ENCODE measurements at regions not wholly inside any gene's neighbourhood (a gene's known extent, or its start where the extent isn't known, plus 50 kb on each side); places are given as distances from the start of the nearest gene placed in this dataset.
A peak's percentile ranks its signal among the peaks of the same experiment; 100 is the strongest.
"Not testable (repeated sequence)": the region's sequence is repeated elsewhere in the genome, so short reads cannot be mapped to it uniquely, and the experiment has no call there.

DNA sequence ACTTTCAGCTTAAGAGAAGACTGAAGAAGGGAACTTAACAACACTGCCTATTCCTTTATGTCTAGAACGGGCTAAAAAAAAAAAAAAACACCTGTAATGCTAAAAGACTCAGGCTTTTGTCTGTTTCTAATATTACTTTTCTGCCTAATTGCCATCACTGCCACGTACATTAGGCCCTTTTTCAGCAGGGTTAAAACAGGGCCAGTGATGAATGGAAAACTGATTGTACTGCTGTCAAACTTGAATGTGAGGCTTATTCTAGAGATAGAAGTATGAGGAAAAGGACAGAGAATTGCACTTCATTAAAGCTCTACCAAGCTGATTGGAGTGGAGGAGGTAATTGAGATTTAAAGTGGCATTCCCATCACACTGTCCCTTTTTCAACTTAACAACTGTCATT is 535.8 kb downstream of the PRKD1 start:
- DNase-seq = no peak

DNA sequence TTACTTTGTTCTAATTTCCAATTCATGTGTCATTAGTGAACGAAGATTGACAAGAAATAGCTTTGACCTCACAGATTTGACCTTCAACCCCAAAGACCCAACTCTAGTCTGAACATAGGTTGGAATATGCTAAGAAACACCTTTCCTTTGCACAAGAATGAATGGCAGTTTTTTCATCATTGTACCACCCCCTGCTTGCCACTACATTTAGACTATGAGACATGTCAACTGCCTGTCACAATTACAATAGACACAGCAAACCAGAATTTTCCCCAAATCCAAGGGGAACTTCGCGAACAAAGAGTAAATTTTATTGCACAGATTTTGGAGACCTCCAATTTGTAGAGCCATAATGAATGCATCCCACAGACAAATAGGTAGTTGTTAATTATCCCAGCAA is 535.4 kb downstream of the PRKD1 start:
- DNase-seq = no peak

DNA sequence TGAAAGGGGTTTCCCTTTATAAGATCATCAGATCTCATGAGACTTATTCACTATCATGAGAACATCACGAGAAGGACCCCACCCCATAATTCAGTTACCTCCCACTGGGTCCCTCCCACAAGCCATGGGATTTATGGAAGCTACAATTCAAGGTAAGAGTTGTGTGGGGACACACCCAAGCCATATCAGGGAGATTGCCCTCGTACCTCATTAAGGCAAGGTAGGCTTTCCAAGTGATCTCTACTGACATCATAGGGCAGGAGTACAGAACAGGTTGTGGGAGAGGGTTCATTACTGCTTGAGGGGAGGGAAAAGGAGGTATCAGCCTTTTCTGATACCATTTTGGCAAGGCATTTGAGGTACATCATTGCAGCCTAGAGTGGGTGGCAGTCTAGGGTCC is 524.6 kb downstream of the PRKD1 start:
- no peak for DNase-seq

DNA sequence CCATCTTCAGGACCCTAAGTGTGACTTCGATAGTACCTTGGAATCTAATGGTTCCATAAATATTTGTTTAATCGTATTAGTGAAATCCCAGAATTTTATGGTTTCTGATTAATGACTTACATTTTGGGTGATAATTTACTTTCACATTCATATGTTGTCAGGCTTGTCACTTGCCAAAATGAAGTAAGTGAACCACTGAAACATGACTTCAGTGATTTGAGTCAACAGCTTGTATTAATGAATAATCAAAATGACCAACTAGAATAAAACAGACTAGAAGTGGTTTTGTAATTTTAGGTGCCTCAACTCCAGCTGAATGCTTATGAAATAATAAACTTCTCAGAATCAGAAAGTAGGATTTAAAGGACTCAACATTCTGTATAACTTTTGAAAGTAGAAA is 517.1 kb downstream of the PRKD1 start:
- no peak for DNase-seq

DNA sequence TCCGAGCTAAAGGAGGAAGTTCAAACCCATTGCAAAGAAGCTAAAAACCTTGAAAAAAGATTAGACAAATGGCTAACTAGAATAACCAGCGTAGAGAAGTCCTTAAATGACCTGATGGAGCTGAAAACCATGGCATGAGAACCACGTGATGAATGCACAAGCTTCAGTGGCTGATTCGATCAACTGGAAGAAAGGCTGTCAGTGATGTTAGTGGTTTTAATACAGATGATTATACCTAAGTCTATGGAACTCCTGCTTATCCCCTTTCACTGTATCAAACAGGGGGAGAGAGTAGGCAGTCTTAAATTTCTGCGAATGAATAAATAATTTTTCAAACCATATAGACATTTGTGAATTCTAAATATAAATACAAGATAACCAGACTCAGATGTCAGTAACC is 512.7 kb downstream of the PRKD1 start:
- DNase-seq = not testable (repeated sequence)

DNA sequence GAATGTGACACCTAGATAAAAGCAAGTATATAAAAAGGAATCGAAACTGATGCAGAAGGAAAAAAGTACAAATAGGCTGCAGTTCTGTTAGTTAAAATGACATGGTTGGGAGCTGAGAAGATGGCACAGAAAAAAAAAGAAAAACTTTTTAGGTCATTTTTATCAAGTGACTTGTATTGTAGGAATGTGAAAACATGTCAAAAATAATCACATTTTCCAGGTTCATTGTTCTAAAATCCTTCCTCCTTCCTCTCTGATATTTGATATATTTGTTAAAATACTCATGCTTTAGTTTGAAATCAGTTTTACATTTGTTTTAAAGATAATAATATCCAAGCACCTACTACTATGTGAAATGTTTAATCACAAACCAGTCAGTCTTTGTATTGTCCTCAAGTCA is 507.9 kb downstream of the PRKD1 start:
- no peak for DNase-seq

DNA sequence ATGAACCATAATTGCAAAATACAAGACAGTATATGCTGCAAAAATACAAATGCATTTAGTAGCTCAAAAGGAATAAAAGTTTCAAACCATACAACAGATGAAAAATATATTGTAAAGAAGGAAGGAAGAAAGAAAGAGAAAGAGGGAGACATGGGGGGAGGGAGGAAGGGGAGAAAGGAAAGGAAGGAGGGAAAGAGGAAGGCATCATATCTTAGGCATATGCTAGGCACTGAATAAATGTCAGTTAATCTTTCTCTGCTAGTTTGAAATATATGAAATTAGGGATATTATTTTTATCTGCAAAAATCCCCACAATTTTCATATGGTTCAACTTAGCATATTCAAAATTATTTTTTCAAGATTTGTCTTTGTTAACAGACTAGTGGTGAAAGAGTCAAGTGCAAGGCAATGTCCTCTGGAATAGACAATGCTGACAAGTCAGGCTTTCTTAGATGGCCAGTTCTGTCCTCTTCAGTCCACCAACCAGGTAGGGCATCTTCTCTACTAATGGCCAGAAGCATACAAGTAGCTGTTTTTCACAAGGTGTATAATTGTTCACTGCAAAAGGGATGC is 506.4 kb downstream of the PRKD1 start:
- no peak for DNase-seq

DNA sequence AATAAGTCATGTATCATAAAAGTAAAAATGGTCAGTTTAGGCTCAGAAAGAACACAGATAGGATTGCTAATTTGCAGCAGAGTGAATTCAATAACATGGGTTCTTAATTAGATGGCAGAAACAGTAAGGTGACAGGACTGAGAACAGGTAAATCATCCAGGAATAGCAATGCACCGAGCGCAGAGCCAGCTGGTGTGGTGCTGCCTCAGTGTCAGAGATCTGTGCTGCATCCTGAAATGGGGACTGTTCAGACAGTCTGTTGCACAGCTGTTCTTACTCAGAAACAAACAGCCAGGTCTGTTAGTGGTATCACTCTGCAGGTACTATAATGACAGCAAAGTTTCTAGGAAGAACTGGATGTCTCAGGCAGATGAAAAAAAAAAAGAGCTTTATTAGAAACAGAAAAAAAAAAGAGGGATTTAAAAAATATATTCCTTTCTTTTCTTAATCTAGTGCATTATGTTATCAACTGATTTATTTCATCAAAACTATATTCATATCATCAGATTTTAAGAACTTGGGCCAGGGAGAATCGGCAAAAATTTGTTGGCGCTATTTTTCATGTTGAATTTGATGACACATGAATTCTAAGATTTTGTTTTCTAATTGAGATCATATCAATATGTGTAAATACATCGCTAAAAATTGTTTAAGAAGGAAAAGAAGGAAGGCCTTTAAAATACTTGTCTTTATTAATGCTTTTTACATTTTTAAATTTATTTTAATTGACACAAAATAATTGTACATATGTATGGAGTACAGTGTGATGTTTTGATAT is 501.8 kb downstream of the PRKD1 start:
- no peak for DNase-seq

DNA sequence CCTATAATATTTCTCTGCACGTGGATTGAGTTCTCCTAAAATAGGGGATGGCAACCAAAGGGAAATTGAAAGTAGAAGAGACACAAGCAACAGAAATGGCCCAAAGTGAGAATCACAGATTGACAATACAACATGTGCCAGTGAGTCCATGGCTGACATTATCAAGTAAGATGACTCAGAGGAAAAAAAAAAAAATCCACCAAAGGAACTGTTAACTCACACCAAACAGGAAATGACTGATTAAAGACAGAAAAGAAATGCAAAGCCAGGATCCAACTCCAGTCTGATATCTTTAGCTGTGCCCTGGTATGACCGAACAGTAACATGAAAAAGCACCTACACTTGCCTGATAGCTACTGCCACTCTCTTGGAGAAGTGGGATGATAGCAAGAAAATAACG is 485.0 kb downstream of the PRKD1 start:
- DNase-seq = peak; percentile 31

DNA sequence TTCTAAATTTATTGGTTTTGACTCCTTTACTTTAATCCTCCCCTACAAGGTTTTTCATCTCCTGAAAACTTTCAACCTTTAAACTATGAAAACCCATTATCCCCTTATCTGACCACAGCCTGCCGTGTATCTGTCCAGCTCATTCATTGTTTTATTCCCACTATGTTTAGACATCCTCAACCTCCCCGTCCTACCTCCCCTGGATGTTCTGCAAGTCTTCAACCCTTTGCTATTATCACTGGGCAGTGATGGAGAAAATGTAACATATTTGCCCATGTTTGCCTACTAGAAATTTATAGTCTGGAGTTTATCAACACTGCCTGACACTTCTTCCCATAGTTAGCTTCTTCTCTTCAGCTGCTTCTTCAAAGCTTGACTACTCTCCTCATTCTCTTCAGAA is 483.4 kb downstream of the PRKD1 start:
- DNase-seq = no peak

DNA sequence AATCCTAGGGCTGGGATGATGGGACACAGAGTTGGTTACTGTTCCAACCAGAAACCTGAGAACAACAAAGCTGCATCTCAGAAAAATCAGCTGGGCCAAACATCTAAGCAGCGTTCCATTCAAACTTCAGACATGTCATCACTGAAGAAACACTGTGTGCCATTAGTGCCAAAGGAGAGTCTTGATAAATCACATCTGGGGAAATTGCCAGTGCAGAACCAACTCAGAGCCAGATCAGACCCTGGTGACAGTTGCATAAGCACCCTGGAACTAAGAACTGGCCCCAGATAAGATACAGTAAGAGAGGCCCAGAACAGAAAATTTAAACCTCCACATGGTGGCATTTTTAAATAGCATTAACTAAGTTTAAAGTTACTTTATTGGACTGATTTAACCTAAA is 482.8 kb downstream of the PRKD1 start:
- DNase-seq = no peak

DNA sequence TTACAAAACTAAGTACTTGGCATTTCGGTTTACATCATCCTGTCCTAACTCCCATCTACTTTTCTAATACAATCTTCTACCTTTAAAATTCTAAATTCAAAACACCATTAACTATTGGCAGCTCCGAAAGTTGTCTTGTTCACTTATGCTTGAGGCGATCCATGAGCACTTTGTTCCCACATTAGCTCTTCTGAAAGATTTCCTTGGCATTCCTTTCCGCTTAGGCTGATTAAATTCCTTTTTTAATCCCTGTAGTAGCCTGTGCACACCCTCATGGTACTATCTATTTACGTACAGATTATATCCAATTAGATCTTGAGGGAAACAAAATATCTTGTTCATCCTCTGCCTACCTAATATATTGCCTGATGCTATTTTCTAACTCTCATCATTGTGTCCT is 480.7 kb downstream of the PRKD1 start:
- no peak for DNase-seq

DNA sequence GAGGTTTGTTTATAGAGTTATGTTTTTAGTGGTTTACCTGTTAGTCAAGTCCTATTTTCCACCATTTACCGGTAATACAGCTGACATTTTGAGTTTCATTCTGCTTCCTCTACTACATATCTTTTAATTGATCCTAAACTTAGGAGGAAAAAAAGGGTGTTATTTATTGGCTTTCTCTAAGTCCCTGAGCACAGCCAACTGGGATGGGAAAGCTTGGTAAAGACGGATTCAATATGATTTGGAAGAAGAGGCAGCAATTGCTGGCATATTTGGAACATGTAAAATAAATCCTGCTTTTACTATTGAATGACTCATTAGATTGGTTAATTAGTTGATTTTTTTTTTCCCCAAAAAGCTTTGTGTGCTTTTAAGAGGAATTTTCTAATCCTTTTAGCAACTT is 475.7 kb downstream of the PRKD1 start:
- no peak for DNase-seq

DNA sequence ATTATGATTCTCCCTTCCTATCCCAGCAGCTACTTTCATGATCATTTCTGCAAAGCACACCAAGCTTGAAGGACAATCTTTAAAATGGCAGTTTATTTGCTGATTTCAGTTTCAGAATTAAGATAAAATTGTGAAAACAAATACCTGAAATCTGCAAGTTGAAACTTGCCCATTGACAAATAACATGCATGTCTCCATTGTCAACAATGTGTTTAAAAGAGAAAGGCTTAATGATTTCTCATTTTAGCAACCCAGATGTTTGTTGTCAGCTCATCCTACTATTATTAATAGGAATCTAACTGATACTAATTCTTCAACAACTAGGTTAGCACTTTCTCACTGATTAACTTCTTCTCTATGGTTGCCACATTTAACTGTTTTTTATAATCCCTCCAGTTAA is 474.6 kb downstream of the PRKD1 start:
- no peak for DNase-seq

DNA sequence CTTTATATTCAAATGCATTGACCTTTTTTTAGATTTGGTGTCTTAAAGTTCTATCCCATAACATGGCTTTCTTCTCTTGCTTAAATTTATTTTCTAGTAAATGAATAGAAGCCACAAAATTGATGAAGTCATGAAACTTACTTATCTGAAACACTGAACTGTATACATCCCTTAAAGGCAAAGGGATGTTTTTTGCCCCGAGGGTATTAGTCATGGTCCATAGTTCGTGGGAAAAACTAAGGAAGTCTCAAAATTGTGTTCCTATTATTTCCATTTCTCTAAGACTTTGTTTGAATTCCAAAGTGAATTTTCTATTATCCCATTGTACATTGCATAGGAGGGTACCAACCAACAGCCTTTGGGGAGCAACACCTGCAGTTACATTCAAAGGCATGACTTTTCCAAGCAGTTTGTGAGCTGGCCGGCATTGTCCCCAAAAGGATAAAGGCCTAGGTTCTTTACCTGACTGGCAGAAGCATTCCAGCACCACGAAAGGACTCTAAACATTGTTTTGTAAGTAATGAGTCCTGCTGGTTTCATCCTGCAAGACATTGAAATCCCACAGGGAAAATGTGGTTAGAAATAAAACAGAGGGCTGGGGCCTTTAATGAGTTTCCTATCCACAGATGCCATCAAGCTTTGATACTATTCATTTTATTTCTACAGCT is 473.5 kb downstream of the PRKD1 start:
- DNase-seq = no peak

DNA sequence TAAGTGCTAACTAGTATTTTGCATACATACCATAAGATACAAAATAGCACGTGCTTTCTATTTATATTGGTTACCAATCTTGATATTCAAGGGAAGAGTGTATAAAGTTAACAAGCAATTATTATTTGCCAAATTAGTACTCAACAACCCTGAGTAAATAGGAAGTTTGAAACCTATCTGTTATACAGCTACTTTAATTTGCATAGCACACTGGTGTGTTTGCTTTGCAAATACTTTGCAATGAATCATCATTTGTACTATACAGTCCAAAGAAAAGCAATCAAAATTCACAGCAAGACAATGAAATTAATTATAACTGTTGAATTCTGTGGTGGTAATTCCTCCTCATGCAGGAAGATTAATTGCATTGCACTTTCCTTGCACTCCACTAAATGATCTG is 469.1 kb downstream of the PRKD1 start:
- no peak for DNase-seq

DNA sequence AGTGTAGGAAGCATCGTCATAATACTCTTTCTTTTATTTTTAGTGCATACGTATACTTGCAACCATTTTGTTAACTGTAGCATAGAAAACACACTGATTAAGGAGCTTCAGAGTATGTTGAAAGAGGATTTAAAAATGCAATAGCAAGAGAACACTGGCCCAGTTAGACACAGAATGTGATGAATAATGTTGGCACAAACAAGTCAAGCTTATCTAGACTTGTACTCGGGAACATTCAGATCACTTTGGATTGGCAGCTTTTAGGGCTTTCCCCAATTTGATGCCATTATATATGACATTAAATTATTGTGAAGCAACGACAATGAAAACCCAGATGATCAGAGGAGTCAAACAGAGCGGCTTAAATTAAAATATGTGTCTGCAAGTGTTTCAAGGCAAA is 468.1 kb downstream of the PRKD1 start:
- no peak for DNase-seq

DNA sequence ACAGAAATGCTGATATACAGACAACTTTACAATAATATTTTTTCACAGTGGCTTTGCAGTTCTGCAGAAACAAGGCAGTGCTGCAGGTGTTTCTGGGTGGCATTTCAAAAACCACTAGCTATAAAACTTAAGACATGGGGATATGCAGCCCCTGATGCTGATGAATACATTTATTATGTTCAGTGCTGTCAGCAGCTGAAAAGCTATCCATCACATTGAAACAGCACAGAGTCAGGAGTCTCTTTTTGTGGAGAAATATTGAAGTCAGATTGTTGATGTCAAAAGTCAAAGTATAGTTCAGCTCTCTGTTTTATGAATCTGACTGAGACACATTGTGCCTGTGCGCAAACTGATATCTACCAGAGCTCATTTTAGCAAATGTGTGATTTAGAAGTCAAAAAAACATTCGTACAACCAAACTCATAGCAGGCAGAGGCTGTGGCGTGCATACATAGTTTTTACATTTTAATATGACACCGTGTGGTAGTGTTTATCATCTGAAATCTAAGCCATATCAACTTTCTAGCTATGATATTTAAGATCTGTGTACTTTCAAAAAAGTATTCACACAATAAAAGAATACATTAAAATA is 467.6 kb downstream of the PRKD1 start:
- DNase-seq = no peak

DNA sequence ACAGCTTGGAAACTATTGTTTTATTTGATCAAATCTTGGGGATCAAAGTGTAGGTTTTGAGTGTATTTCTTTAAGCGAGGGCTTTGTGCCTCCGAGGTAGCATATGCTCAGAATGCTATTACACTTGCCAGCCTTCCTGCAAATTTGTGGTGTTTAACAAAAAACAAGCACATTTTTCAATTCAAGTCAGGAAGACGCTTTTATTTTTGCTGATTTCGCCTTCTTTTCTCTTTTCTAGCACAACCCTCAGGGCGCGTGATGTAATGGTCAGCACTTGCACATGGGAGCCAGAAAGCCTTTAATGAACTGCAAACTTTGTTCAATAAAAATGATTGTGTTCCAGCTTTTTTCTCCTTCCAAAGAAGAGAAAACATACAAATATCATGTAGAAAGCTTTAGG is 466.5 kb downstream of the PRKD1 start:
- no peak for DNase-seq

DNA sequence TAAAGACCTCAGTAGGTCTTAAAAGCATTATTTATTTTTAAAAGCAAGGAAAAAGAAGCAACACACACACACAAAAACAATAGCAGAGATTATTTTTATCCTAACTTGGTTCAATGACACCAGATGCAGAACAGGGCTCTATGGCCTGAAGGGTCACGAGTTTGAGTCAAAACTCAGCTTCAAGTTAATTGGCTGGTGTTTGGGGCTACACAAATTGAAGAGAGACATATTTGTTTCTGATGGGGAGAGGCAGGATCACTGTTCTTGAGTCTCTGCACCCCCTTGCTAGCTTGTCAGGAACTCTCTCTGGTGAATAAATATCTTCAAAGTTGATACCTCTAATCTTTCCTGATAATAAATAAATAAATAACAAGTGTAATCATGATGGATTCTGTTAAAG is 466.1 kb downstream of the PRKD1 start:
- DNase-seq = no peak

DNA sequence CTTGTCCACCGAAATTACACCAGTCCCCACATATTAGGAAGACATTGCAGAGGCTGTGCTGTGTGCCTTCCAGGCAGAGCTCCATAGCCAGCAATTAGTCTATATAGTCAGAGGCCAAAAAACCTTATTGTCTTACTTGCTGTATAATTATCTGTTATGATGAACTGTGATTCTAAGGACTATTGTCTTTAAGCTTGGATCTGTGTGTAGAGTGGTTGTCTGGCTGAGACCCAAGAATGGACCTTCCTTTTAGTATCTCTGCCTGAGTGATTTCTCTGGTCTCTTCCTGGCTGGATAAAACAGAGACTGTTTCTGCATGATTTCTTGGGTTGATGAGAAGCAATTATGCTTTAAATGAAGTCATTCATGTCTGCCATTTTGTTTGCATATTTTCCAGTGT is 465.3 kb downstream of the PRKD1 start:
- no peak for DNase-seq

DNA sequence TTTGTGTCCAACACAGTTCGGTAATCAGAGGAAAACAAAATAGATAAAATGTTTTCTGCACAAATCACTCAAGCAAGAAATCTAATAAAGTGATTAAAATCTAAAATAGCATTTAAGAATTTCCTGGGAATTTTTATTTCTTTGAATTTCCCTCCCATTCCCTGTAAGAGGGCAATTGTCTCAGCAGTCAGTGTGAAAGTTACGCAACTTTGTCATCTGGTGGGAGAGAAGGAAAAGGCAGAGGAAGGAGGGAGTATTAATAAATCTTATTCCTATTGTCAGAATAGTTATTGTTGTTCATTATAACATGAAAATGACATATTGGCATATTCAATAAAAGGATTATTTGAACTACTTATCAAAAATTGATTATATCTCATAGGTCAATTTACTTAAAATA is 464.9 kb downstream of the PRKD1 start:
- DNase-seq = no peak

DNA sequence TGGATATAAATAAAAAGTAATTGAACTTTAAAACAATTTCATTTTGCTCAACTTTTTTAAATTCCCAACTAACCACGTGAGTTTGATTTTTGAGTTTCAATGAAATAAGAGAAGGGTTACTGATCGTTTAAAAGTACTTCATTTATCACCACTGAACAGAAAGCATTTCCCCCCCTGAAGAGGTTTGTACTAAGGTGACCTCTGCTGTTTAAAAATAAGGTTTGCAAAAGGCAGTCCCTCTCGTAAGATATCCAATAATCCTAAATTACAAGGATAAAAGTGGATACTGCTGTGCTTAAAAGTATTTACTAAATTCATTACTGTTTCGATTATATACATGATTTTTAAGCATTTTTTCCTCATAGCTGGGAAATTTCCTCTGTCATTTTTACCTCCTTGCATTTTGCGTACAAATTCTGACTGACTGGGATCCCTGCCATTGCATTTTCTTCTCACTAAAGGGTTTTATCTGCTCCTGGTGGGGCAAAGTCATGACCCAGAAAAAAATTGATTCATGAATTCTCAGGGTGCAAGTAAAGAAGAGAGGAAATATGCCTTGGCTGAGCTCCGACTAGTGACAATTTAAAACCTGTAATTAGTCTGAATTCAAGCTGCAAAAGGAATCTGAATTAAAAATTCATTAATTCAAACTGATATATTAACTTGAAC is 463.8 kb downstream of the PRKD1 start:
- no peak for DNase-seq

DNA sequence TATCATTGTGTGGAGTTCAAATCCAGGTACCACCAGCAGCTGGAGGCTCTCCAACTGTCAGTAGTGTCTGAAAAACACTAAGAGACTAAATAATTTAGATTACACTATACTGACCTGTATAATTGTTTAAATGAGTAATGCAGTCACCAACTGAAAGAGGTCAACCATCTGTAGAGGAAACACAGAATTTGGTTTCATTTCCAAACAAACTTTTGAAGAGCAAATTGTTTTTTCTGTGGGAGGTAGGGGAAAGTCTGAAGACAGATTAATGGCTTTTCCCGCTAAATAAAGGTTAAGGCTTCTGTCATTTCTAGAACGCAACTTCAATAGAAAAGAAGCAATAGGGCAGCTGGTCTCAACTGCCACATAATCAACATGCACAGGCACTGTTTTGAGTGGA is 462.6 kb downstream of the PRKD1 start:
- DNase-seq = no peak
